Activated CD4-positive, alpha-beta memory T cell treated with anti-CD3 and anti-CD28 coated beads, Interleukin-2, amount 10 ng/mL, durations not matched to agents 7 days and 5 days (primary cell): ENCODE measurements at regions not wholly inside any gene's neighbourhood (a gene's known extent, or its start where the extent isn't known, plus 50 kb on each side); places are given as distances from the start of the nearest gene placed in this dataset.

Experiments
- CTCF ChIA-PET: fragments of 350-600 bp; sonication (Branson Sonifier 250); formaldehyde crosslinking; loops from one replicate; lab custom pipeline; 2021; ENCODE audit warnings: antibody characterized with exemption, inconsistent platforms; lab: Charles Lee
- POLR2A ChIA-PET: fragments of 350-600 bp; sonication (Branson Sonifier 250); formaldehyde crosslinking; loops from one replicate; lab custom pipeline; 2021; ENCODE audit warnings: antibody characterized with exemption; lab: Charles Lee
- DNase-seq: peaks from one replicate; pipeline ENCODE4 v3.0.0-alpha.2; 2020
- H3K27ac Mint-ChIP-seq: one replicate; pipeline ENCODE4 v1.8.0; 2021; ENCODE audit warnings: mild to moderate bottlenecking, mixed read lengths
- H3K27me3 Mint-ChIP-seq: one replicate; pipeline ENCODE4 v1.8.0; 2021; ENCODE audit warnings: mixed read lengths
- H3K36me3 Mint-ChIP-seq: one replicate; pipeline ENCODE4 v1.8.0; 2021; ENCODE audit warnings: low read depth, mixed read lengths
- H3K4me1 Mint-ChIP-seq: one replicate; pipeline ENCODE4 v1.8.0; 2021; ENCODE audit warnings: mixed read lengths
- H3K4me3 Mint-ChIP-seq: one replicate; pipeline ENCODE4 v1.8.0; 2021; ENCODE audit warnings: mild to moderate bottlenecking, mixed read lengths
- H3K9me3 Mint-ChIP-seq: one replicate; pipeline ENCODE4 v1.8.0; 2021; ENCODE audit warnings: mixed read lengths

DNA sequence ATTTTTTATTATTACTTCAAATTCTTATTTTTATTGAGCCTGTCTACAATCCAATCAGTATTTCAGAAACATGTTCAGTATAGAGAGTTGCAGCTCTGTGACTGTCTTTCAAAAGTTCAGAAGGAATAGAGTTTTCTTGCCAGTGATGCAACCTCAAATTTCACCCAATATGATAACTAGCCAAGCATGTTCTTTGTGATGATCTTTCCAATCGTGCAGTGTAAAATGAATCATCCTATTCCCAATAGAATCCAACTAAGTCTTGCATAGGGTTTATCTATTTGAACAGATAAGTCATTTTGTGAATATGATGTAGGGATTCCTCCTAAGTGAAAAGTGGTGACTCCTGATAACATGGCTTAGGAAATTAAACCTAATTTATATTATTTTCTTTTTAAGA is 937.8 kb downstream of the KCNJ2 start:
- ChIA-PET POLR2A (no interaction called here), CTCF (no interaction called here)
- DNase-seq: no peak
- H3K36me3 Mint-ChIP-seq: no peaks in the 10 kb centered on the region
- no peaks in the 10 kb centered on the region for H3K4me1 Mint-ChIP-seq
- no peak overlapping the region for H3K27ac Mint-ChIP-seq
- no peaks in the 10 kb centered on the region for H3K27me3 Mint-ChIP-seq
- peaks cover 6% of the 10 kb centered on the region for H3K9me3 Mint-ChIP-seq
- H3K4me3 Mint-ChIP-seq: no peak overlapping the region

DNA sequence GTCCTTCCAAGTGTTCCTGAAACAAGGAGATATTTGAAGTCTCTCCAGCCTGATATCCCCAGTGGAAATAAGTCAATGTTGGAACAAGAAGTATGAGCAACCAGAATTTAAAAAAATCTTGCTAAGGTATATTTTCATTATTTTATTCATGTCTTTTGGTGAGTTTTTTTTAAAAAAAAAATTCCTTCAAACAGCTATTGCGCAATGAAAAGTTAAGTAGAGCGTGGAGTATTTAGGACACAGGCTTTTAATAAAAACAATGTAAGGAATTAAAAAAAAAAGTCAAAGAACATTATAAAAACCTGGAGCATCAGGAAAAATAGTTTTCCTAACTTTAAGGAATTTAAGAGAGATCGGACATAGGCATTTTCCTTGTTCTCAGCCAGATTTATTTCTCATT is 940.4 kb downstream of the KCNJ2 start:
- POLR2A ChIA-PET: no interaction called here
- H3K27me3 Mint-ChIP-seq: no peaks in the 10 kb centered on the region
- H3K4me3 Mint-ChIP-seq: no peak overlapping the region
- H3K27ac Mint-ChIP-seq: no peak overlapping the region
- peaks cover 4% of the 10 kb centered on the region for H3K9me3 Mint-ChIP-seq
- H3K36me3 Mint-ChIP-seq: no peaks in the 10 kb centered on the region
- CTCF ChIA-PET: no interaction called here
- H3K4me1 Mint-ChIP-seq: no peaks in the 10 kb centered on the region
- no peak for DNase-seq

DNA sequence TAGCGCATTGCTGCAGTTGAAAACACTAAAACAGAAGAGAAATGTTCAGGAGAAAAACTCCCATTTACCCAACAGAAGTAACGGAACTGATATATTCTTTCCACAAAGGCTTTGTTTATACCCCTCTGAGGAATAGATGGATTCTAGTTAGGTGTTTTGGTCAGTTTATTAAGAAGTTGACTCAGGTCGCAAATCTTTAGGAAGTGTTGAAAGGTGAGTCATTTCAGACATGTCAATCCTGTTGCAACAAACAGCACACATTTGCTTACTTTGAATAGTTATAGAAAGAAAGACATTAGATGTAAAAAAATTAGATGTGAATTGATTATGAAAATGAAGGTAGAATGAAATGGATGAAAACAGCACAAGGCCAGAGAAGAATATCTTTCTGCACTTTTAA is 941.0 kb downstream of the KCNJ2 start:
- POLR2A ChIA-PET: no interaction called here
- Mint-ChIP-seq H3K36me3 (no peaks in the 10 kb centered on the region), H3K4me1 (no peaks in the 10 kb centered on the region), H3K27me3 (no peaks in the 10 kb centered on the region), H3K27ac (no peak overlapping the region), H3K9me3 (peaks cover 4% of the 10 kb centered on the region), H3K4me3 (no peak overlapping the region)
- CTCF ChIA-PET: no interaction called here
- DNase-seq: no peak

DNA sequence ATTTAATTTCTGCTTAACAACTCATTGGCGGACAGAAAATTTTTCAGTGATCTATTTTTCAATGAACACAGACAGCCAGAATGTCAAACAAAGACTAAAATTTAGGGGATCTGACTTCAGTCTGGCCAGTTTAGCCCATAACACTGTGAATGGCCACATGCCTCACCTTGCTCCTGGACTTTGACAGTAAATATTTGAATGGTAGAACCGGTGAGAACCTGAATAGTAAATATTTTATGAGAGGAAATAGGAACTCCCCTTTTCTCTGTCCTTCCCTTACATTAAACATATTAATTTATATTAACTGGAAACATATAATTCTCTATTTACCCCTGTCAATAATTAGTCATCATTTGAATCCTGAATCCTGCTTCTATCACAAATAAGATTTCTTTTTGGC is 942.1 kb downstream of the KCNJ2 start:
- CTCF ChIA-PET: no interaction called here
- POLR2A ChIA-PET: no interaction called here
- Mint-ChIP-seq H3K27ac (no peak overlapping the region), H3K36me3 (no peaks in the 10 kb centered on the region), H3K9me3 (peaks cover 4% of the 10 kb centered on the region), H3K27me3 (no peaks in the 10 kb centered on the region), H3K4me1 (no peaks in the 10 kb centered on the region), H3K4me3 (no peak overlapping the region)
- no peak for DNase-seq

DNA sequence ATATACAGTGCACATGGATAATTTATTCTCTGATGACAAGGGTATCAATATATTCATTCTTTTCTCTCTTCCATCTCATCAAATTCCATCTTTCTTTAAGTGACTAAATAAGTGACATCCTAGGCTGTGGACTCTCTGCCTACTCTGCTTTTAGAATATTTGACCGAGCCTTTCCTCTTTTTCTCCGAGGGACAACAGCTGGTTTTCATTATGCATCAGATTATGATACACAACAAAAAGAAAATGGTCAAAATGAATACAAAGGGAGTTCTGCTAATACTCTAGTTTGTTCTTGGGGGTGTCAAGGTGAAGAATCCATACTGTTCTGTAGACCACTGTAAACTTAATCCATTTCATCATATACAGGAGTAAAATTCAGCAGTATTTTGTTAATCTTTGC is 942.6 kb downstream of the KCNJ2 start:
- Mint-ChIP-seq H3K27ac (no peak overlapping the region), H3K9me3 (peaks cover 4% of the 10 kb centered on the region), H3K4me1 (no peaks in the 10 kb centered on the region), H3K36me3 (no peaks in the 10 kb centered on the region), H3K27me3 (no peaks in the 10 kb centered on the region), H3K4me3 (no peak overlapping the region)
- DNase-seq: no peak
- ChIA-PET POLR2A (no interaction called here), CTCF (no interaction called here)

DNA sequence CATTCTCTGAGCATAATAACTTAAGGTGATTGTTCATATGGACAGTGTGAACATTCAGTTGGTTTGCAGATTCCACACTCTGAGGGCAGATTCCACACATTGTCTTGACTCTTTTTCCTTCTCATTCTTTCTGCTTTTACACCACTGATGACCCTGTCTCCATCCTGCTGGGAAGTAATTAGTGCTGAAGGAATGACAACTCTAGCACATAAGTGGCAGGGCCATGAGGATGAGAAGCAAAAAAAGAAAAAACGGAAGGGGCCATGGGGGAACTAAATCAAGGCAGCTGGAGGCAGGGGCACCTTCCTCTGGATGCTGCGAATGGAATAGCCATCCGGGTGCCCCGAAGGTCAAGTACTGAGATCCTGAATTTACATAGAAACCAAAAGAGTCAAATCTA is 944.0 kb downstream of the KCNJ2 start:
- DNase-seq: no peak
- Mint-ChIP-seq H3K27ac (no peak overlapping the region), H3K36me3 (no peaks in the 10 kb centered on the region), H3K9me3 (peaks cover 4% of the 10 kb centered on the region), H3K4me1 (no peaks in the 10 kb centered on the region), H3K27me3 (no peaks in the 10 kb centered on the region), H3K4me3 (no peak overlapping the region)
- CTCF ChIA-PET: no interaction called here
- POLR2A ChIA-PET: no interaction called here

DNA sequence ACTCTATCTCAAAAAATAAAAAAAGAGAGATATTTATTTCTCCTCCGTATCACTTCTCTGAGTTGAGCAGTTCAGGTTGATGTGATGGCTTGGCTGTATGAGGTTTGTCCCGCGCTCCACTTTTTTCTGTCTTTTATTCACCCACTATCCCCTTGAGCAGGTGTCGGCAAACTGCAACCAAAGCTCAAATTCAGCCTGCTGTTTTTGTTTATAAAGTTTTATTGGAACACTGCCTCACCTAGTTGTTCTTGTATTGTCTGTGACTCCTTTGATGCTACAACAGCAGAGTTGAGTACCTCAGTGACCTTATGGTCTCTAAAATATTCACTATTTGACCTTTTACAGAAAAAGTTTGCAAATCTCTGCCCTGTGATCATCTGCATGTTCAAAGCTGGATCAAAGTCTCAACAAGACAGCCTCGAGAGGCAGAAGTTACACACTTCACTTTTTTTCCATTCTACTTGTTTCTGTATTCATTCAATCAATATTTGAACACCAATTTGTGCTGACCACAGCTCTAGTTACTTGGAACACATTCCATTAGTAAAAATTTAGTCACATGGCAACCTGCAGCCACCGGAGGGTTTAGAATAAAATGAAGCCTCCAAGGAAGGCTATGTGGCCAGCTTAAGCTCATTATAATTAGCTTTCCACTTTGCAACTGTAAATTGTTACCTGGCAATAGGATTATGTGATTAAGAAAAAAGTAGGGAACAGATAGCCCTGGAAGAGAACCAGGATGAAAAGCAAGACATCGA is 945.8 kb downstream of the KCNJ2 start:
- no peaks in the 10 kb centered on the region for H3K4me1 Mint-ChIP-seq
- H3K27me3 Mint-ChIP-seq: no peaks in the 10 kb centered on the region
- POLR2A ChIA-PET: no interaction called here
- H3K4me3 Mint-ChIP-seq: no peak overlapping the region
- H3K9me3 Mint-ChIP-seq: peaks cover 4% of the 10 kb centered on the region
- CTCF ChIA-PET: no interaction called here
- DNase-seq: no peak
- no peak overlapping the region for H3K27ac Mint-ChIP-seq
- H3K36me3 Mint-ChIP-seq: no peaks in the 10 kb centered on the region

DNA sequence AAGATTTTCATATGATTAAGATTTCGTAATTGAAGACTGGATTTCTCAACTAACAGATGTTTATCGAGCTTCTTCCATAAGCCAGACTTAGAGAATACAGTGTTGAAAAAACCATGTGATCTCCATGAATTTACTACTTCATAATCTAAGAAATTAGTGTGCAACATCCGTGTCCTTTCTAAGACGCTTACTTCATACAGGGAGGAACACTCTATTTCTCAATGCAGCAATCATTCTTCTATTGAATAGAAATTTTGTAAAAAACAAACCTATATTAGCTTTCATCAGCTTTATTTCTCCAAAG is 946.3 kb downstream of the KCNJ2 start:
- CTCF ChIA-PET: no interaction called here
- no peak for DNase-seq
- POLR2A ChIA-PET: no interaction called here
- Mint-ChIP-seq H3K4me3 (no peak overlapping the region), H3K27me3 (no peaks in the 10 kb centered on the region), H3K4me1 (no peaks in the 10 kb centered on the region), H3K36me3 (no peaks in the 10 kb centered on the region), H3K27ac (no peak overlapping the region), H3K9me3 (peaks cover 2% of the 10 kb centered on the region)

DNA sequence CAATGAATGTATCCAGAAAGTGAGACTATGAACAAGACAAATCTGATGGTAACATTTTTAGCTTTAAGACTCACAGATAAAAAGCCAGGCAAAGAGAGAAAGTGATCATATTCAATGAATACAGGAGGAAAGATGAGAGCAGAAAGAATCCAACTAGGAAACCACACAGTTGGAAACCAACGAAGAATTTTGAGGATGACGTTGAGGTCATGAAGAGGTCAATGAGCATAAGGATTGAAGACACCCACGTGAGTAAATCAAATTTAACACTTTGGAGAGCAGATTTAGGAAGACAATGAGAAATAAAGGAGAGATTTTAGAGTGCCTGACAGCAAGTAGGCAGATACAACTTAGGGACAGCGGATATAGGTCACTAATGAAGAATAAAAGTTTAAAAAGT is 948.1 kb downstream of the KCNJ2 start:
- Mint-ChIP-seq H3K9me3 (peaks cover 2% of the 10 kb centered on the region), H3K27me3 (no peaks in the 10 kb centered on the region), H3K4me3 (no peak overlapping the region), H3K4me1 (no peaks in the 10 kb centered on the region), H3K36me3 (no peaks in the 10 kb centered on the region), H3K27ac (no peak overlapping the region)
- CTCF ChIA-PET: no interaction called here
- POLR2A ChIA-PET: no interaction called here
- no peak for DNase-seq

DNA sequence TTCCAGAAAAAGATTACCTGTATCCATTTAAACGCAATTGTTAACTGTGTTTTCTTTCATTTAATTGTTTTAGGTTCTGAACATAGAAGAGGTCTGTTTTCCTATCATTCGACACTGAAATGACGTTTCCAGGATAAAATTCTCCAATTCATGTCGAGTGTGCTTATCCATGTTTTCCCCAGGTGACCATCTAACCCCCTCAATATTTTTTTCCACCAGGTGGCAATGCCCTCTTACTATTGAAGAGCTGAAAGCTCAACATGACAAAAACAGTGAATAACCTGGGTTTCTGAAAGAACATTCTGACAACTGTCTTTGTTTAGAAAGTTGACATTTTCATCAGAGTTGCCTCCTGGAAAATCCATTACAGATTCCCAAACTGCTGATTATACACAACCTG is 948.7 kb downstream of the KCNJ2 start:
- POLR2A ChIA-PET: no interaction called here
- DNase-seq: no peak
- Mint-ChIP-seq H3K4me1 (no peaks in the 10 kb centered on the region), H3K36me3 (no peaks in the 10 kb centered on the region), H3K27ac (no peak overlapping the region), H3K27me3 (no peaks in the 10 kb centered on the region), H3K9me3 (no peaks in the 10 kb centered on the region), H3K4me3 (no peak overlapping the region)
- CTCF ChIA-PET: no interaction called here

DNA sequence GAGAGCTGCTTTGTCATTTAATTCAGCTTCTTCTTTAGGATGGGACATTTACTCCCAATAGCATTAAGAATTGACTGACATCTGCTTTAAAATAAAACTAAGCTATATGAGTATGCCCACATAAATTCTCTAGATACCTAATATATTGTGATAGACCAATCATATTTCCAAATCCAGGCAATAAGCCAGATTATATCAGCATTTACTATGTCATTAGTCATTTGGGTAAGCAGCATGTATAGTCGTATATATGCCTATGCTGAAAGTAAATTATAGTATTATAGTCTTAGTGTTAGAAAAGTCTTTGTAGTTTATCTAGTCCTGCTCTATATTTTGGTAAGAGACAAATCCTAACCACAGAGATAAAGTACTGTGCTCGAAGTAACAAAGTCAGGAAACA is 958.1 kb downstream of the KCNJ2 start:
- POLR2A ChIA-PET: no interaction called here
- H3K27ac Mint-ChIP-seq: no peak overlapping the region
- CTCF ChIA-PET: no interaction called here
- no peaks in the 10 kb centered on the region for H3K27me3 Mint-ChIP-seq
- H3K9me3 Mint-ChIP-seq: peaks cover 7% of the 10 kb centered on the region
- H3K4me1 Mint-ChIP-seq: no peaks in the 10 kb centered on the region
- no peaks in the 10 kb centered on the region for H3K36me3 Mint-ChIP-seq
- DNase-seq: no peak
- H3K4me3 Mint-ChIP-seq: no peak overlapping the region

DNA sequence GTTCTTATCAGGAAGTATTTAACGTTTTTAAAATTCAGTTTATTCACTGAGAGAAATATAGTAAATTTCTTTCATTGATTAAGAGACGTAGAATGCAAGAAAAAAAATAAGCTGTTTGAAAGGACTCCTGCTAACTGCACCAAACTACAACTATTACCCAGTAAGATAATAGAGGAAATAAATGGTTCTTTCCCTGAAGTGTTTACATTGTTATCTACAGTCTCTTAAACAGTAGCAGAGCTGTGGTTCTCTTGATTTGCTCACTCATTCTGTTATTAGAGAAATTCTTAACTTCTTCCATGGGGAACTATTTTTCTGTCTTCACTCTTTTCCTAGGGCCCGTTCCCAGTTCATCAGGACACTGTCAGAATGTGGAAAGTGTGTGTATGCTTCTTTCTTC is 973.0 kb downstream of the KCNJ2 start:
- ChIA-PET POLR2A (no interaction called here), CTCF (no interaction called here)
- Mint-ChIP-seq H3K27me3 (no peaks in the 10 kb centered on the region), H3K4me1 (no peaks in the 10 kb centered on the region), H3K27ac (no peak overlapping the region), H3K9me3 (peaks cover 5% of the 10 kb centered on the region), H3K36me3 (no peaks in the 10 kb centered on the region), H3K4me3 (no peak overlapping the region)
- no peak for DNase-seq

DNA sequence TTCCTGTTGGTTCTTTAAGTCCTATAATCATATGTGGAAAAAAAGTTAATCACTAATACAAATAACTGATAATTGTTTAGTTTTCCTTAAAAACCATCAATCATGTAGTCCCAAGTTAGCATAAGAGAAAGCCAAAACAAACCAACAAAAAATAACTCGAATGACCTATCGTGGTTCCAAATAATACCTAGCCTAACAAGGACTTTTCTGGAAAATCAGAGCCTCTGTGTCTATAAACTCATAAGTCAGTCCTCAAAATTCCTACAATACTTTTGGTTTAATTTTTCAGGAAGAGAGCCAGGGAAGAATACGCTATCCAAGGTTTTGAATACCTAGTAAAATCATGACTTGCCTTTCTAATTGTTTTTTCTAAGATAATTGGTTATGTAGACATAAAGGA is 975.3 kb upstream of the SOX9 start:
- Mint-ChIP-seq H3K4me1 (no peaks in the 10 kb centered on the region), H3K27ac (no peak overlapping the region), H3K36me3 (no peaks in the 10 kb centered on the region), H3K27me3 (no peaks in the 10 kb centered on the region), H3K4me3 (no peak overlapping the region), H3K9me3 (no peaks in the 10 kb centered on the region)
- DNase-seq: no peak
- ChIA-PET CTCF (no interaction called here), POLR2A (no interaction called here)

DNA sequence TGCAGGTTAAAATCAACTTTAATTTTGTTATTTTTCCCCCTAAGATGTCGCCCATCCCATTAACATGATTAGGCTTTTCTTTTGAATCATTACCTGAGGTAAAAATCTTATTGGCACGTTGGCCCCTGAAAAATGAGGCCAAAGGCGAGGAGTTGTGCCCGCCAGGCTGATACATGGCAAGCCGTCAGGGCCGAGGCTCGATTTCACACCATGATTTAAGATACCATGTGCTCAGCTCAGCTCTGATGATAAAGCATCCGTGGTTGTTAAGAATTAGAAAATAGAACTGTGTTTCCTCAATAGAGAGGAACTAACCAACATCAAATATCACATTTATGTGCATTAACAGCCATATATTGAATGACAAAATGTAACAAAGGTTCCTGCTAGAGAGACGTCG is 972.9 kb upstream of the SOX9 start:
- DNase-seq: no peak
- ChIA-PET CTCF (no interaction called here), POLR2A (no interaction called here)
- no peak overlapping the region for H3K27ac Mint-ChIP-seq
- H3K4me3 Mint-ChIP-seq: no peak overlapping the region
- no peaks in the 10 kb centered on the region for H3K27me3 Mint-ChIP-seq
- no peaks in the 10 kb centered on the region for H3K36me3 Mint-ChIP-seq
- H3K4me1 Mint-ChIP-seq: no peaks in the 10 kb centered on the region
- peaks cover 3% of the 10 kb centered on the region for H3K9me3 Mint-ChIP-seq
